ENCODE measurements at regions not wholly inside any gene's neighbourhood (a gene's known extent, or its start where the extent isn't known, plus 50 kb on each side); places are given as distances from the start of the nearest gene placed in this dataset.

DNA sequence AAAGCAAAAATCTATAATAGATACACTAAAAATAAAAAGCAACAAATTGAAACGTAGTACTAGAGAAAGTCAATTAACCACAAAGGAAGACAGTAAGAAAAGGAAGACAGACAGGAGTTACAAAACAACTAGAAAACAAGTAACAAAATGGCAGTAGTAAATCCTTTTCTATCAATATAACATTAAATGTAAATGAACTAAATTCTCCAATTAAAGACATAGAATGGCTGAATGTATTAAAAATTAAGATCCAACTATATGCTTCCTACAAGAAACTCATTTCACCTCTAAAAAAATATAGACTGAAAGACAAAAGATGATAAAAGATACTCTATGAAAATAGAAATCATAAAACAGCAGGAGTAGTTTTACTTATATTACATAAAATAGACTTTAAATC is 79.1 kb downstream of the CTH start:
- H3K27ac Mint-ChIP-seq, result no peak overlapping the region
- H3K27me3 Mint-ChIP-seq (ENCODE audit: low read depth, poor library complexity), result peaks cover 2% of the 10 kb centered on the region
- H3K4me3 Mint-ChIP-seq, result no peak overlapping the region
- H3K9me3 Mint-ChIP-seq, result no peaks in the 10 kb centered on the region
- no peak for DNase-seq
- TF ChIP-seq, protein P1, sequence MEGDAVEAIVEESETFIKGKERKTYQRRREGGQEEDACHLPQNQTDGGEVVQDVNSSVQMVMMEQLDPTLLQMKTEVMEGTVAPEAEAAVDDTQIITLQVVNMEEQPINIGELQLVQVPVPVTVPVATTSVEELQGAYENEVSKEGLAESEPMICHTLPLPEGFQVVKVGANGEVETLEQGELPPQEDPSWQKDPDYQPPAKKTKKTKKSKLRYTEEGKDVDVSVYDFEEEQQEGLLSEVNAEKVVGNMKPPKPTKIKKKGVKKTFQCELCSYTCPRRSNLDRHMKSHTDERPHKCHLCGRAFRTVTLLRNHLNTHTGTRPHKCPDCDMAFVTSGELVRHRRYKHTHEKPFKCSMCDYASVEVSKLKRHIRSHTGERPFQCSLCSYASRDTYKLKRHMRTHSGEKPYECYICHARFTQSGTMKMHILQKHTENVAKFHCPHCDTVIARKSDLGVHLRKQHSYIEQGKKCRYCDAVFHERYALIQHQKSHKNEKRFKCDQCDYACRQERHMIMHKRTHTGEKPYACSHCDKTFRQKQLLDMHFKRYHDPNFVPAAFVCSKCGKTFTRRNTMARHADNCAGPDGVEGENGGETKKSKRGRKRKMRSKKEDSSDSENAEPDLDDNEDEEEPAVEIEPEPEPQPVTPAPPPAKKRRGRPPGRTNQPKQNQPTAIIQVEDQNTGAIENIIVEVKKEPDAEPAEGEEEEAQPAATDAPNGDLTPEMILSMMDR (IDR thresholded peaks at IDR 0.05), result no peak
- no peaks in the 10 kb centered on the region for H3K4me1 Mint-ChIP-seq
- no peaks in the 10 kb centered on the region for H3K36me3 Mint-ChIP-seq (ENCODE audit: low read depth)

DNA sequence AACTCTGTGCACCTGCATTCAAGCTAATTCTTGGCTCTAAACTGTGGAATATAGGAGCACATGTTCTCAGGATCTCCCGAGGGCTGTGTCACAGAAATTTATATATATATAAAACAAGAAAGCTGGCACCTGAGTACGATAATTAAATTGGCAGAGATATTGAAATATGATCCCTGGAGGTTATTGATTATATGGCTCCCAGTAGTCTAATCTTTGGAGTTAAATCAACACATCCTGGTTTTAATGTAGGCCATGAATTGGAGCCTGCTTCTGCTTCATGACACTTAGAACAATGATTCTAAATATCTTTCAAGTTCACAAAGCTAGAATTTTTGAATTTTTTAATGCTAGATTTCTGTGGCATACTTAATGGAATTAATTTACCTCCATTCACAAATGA is 84.3 kb downstream of the CTH start:
- no peaks in the 10 kb centered on the region for H3K9me3 Mint-ChIP-seq
- TF ChIP-seq, protein P1 (IDR thresholded peaks at IDR 0.05), result no peak
- no peaks in the 10 kb centered on the region for H3K4me1 Mint-ChIP-seq
- DNase-seq, result no peak
- H3K27ac Mint-ChIP-seq, result no peak overlapping the region
- H3K27me3 Mint-ChIP-seq (ENCODE audit: low read depth, poor library complexity), result peaks cover 5% of the 10 kb centered on the region
- no peaks in the 10 kb centered on the region for H3K36me3 Mint-ChIP-seq (ENCODE audit: low read depth)
- no peak overlapping the region for H3K4me3 Mint-ChIP-seq

DNA sequence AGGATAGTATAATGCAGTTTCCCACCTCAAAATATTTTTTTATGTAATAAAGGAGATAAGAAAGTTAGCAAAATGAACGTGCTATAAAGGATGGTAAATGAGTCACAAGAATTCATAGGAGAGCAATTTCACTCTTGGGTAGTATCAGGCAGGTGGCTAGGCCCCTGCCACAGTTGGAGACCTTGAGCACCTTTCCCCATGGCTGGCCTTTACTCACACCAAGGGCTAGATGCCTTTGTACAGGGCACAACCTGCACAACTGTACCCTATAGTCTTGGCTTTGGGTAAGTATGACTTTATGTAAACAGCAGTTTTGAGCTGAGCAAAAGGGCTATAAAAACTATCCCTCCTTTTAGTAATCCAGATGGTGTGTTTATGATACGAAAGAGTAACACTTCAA is 85.1 kb downstream of the CTH start:
- TF ChIP-seq, protein P1 (IDR thresholded peaks at IDR 0.05), result no peak
- no peak overlapping the region for H3K27ac Mint-ChIP-seq
- no peak for DNase-seq
- H3K27me3 Mint-ChIP-seq (ENCODE audit: low read depth, poor library complexity), result peaks cover 7% of the 10 kb centered on the region
- H3K36me3 Mint-ChIP-seq (ENCODE audit: low read depth), result no peaks in the 10 kb centered on the region
- H3K9me3 Mint-ChIP-seq, result no peaks in the 10 kb centered on the region
- no peak overlapping the region for H3K4me3 Mint-ChIP-seq
- H3K4me1 Mint-ChIP-seq, result no peaks in the 10 kb centered on the region

DNA sequence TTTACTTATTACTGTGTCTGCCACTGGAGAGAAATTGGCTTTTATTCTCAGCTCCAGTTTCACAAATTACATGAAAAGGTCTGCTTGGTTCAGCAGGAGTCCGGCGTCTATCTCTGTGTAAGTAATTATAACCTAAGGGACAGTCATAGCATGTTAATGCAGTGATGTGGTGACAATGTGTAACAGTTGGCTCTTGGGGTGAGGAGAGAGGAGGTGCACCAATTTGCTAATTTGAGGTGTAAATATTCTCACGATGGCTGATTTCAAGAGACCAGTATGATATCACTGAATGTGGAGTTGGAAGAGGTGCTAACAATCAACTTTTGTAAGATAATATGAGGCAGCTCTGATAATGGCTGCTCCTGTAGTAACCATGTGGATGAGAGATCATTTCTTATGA is 86.1 kb downstream of the CTH start:
- TF ChIP-seq, protein P1 (IDR thresholded peaks at IDR 0.05), result no peak
- Mint-ChIP-seq H3K4me1 (no peaks in the 10 kb centered on the region), H3K4me3 (no peak overlapping the region), H3K27me3 (ENCODE audit: low read depth, poor library complexity) (peaks cover 7% of the 10 kb centered on the region), H3K36me3 (ENCODE audit: low read depth) (no peaks in the 10 kb centered on the region), H3K27ac (no peak overlapping the region), H3K9me3 (no peaks in the 10 kb centered on the region)
- DNase-seq, result no peak

DNA sequence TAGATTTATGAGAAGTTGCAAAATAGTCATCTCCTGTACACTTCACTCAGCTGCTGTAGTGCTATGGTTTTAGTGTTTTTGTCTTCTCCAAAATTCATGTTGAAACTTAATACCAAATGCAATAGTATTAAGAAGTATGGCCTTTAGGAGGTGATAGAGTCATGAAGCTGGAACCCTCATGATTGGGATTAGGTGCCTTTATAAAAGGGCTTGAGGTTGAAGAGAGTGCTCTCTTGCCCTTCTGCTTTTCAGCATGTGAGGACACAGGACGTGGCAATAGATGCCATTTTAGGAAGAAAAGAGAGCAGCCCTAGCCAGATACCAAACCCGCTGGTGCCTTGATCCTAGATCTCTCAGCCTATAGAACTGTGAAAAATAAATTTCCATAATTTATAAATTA is 87.6 kb downstream of the CTH start:
- no peaks in the 10 kb centered on the region for H3K4me1 Mint-ChIP-seq
- TF ChIP-seq, protein P1 (IDR thresholded peaks at IDR 0.05), result no peak
- H3K4me3 Mint-ChIP-seq, result no peak overlapping the region
- H3K27ac Mint-ChIP-seq, result no peak overlapping the region
- peaks cover 12% of the 10 kb centered on the region for H3K27me3 Mint-ChIP-seq (ENCODE audit: low read depth, poor library complexity)
- DNase-seq, result no peak
- H3K9me3 Mint-ChIP-seq, result no peaks in the 10 kb centered on the region
- no peaks in the 10 kb centered on the region for H3K36me3 Mint-ChIP-seq (ENCODE audit: low read depth)

DNA sequence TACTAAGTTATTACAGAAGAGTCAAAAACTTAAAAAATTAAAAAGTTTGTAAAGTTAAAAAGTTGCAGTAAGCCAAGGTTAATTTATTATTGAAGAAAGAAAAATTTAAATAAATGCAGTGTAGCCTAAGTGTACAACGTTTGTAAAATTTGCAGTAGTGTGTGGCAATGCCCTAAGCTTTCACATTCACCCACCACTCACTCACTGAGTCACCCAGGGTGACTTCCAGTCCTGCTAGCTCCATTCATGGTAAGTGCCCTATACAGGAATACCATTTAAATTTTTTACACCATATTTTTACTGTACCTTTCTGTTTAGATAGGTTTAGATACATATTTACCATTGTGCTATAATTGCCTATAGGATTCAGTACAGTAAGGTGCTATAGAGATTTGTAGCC is 88.6 kb downstream of the CTH start:
- Mint-ChIP-seq H3K4me1 (no peaks in the 10 kb centered on the region), H3K4me3 (no peak overlapping the region), H3K27ac (no peak overlapping the region), H3K27me3 (ENCODE audit: low read depth, poor library complexity) (peaks cover 15% of the 10 kb centered on the region), H3K9me3 (no peaks in the 10 kb centered on the region), H3K36me3 (ENCODE audit: low read depth) (no peaks in the 10 kb centered on the region)
- DNase-seq, result no peak
- TF ChIP-seq, protein P1 (IDR thresholded peaks at IDR 0.05), result no peak

Measured in nephron progenitor cell (in vitro differentiated cells).